AG04450 (cell line): ENCODE measurements at regions not wholly inside any gene's neighbourhood (a gene's known extent, or its start where the extent isn't known, plus 50 kb on each side); places are given as distances from the start of the nearest gene placed in this dataset.

Experiments used
- CTCF ChIA-PET: fragments of 300-600, 350-600 bp; formaldehyde crosslinking; extraction: SDS; loops from one replicate; lab custom pipeline; 2022; ENCODE audit warnings: antibody characterized with exemption, inconsistent platforms; lab: Charles Lee
- POLR2A ChIA-PET: fragments of 350-600 bp; formaldehyde crosslinking; extraction: SDS; loops from one replicate; lab custom pipeline; 2021; ENCODE audit warnings: antibody characterized with exemption, inconsistent platforms; lab: Yijun Ruan, JAX
- DNase-seq: peaks from one replicate; pipeline ENCODE4 v3.0.0-alpha.2; 2011; ENCODE audit warnings: low read depth, low spot score
- H3K27ac ChIP-seq: one replicate; pipeline ENCODE4 v1.5.1; 2012; ENCODE audit warnings: low read depth, low read length, control low read depth
- H3K27me3 ChIP-seq: one replicate; pipeline ENCODE4 v1.6.0; 2012; ENCODE audit warnings: low read length; ENCODE audit not compliant: control insufficient read depth, insufficient read depth
- H3K4me3 ChIP-seq: 2 replicates; pipeline ENCODE4 v1.5.1; 2011; ENCODE audit warnings: mild to moderate bottlenecking, low read depth, low read length, control low read depth
- H3K9me3 ChIP-seq: 2 replicates; pipeline ENCODE4 v1.5.1; 2012; ENCODE audit warnings: low read length; ENCODE audit not compliant: control insufficient read depth, insufficient read depth
- CTCF ChIP-seq: IDR thresholded peaks from 2 replicates; pipeline ENCODE4 v1.5.1; 2011; ENCODE audit warnings: low read depth, low read length, control low read depth, inconsistent platforms

- TF ChIP-seq CTCF = no peak
- CTCF ChIA-PET = interaction anchor here (0.6 to 1.8 kb wide), 6 partner anchors 11 to 346 kb away, joined by 3 to 4 read pairs (median 4); partner anchors contain the start of gene RSPH9
- peak overlapping the region; percentile 82 for H3K27ac ChIP-seq
- DNase-seq = peak; percentile 88
- H3K27me3 ChIP-seq = no peaks in the 10 kb centered on the region
- H3K9me3 ChIP-seq = no peaks in the 10 kb centered on the region
- POLR2A ChIA-PET = interaction anchor here (0.6 to 2.3 kb wide), 15 partner anchors 9 to 361 kb away, joined by 3 to 8 read pairs (median 4); partner anchors contain the start of gene VEGFA
- no peak overlapping the region for H3K4me3 ChIP-seq
Observed at GRCh38 chr6:43990627-43991619, 136.3 kb downstream of the MRPL14 start.

DNA sequence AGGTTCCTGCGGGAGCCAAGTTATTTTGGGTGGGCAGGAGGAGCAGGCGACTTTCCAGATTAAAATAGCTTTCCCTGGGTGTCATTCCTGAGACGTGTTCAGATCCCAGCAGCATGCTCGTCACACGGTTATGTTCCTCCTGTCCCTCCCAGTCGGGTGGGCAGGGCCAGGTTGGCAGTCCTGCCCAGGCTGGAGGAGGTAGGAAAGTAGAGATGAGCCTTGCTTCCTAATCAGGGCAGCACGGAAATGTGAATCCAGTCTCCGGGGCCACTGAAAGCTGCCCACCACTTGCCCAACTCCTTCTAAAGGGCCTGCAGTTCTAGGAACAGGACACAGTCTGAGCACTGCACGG is 137.0 kb downstream of the MRPL14 start:
- POLR2A ChIA-PET = interaction anchor here (0.6 to 2.3 kb wide), 12 partner anchors 10 to 419 kb away, joined by 3 to 8 read pairs (median 4); partner anchors contain the start of gene VEGFA
- Histone ChIP-seq H3K4me3 (no peak overlapping the region), H3K27ac (peak overlapping the region; percentile 82), H3K9me3 (no peaks in the 10 kb centered on the region), H3K27me3 (no peaks in the 10 kb centered on the region)
- DNase-seq = no peak
- TF ChIP-seq CTCF = no peak
- CTCF ChIA-PET = interaction anchor here (0.7 to 1.8 kb wide), 3 partner anchors 85 to 222 kb away, joined by 4 read pairs; no protein-coding TSS in a partner anchor

DNA sequence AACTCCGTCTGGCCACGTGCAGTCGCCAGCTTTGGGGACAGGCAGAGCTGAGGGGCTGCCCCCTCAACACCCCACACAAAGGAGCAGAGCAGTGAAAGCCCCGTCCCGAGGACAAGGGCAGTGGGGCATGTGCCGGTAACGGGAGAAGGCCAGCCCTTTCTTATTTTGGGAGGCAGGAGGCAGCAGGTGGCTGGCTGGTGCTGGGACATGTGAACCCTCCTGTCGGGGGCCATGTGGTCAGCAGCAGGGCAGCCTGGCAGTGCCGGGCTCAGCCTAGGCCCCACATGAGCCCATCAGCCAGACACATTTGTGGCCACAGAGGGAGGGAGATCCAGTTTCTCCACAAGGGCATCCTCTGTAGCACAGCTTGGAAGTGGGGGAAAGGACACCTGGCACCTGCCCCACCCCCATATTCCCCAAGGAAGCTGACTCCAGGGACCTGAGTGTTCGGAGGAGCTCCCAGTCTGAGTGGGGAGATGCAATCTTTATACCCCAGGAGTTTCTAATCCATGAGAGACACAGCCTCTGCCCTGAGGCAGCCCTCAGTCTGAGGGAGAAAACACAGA is 137.6 kb downstream of the MRPL14 start:
- CTCF ChIA-PET = interaction anchor here (1.8 kb wide), 1 partner anchor 221 kb away, joined by 4 read pairs; no protein-coding TSS in a partner anchor
- H3K27ac ChIP-seq = peak overlapping the region; percentile 82
- POLR2A ChIA-PET = interaction anchor here (0.6 to 2.3 kb wide), 9 partner anchors 11 to 419 kb away, joined by 3 to 8 read pairs (median 4); partner anchors contain the start of gene VEGFA

GRCh38 chr6:43988801-43989200 is 138.5 kb downstream of the MRPL14 start:
- H3K9me3 ChIP-seq = no peaks in the 10 kb centered on the region
- TF ChIP-seq CTCF = no peak
- DNase-seq = no peak
- ChIA-PET POLR2A (interaction anchor here (0.7 kb wide), 1 partner anchor 53 kb away, joined by 4 read pairs; no protein-coding TSS in a partner anchor), CTCF (no interaction called here)
- no peak overlapping the region for H3K4me3 ChIP-seq
- H3K27ac ChIP-seq = no peak overlapping the region
- H3K27me3 ChIP-seq = no peaks in the 10 kb centered on the region

More for the DNA sequence above, 137.6 kb downstream of the MRPL14 start:
- DNase-seq = no peak
- H3K9me3 ChIP-seq = no peaks in the 10 kb centered on the region
- no peaks in the 10 kb centered on the region for H3K27me3 ChIP-seq
- TF ChIP-seq CTCF = no peak
- no peak overlapping the region for H3K4me3 ChIP-seq
